Nephron progenitor cell (in vitro differentiated cells): ENCODE measurements at regions not wholly inside any gene's neighbourhood (a gene's known extent, or its start where the extent isn't known, plus 50 kb on each side); places are given as distances from the start of the nearest gene placed in this dataset.

Experiments used
- DNase-seq: peaks from one replicate; pipeline ENCODE4 v3.0.0; 2021
- H3K27ac Mint-ChIP-seq: 2 replicates; pipeline ENCODE4 v1.8.0; 2021; ENCODE audit warnings: mild to moderate bottlenecking, moderate library complexity, mixed read lengths
- H3K27me3 Mint-ChIP-seq: 2 replicates; pipeline ENCODE4 v1.8.0; 2021; ENCODE audit warnings: mild to moderate bottlenecking, low read depth, mixed read lengths; ENCODE audit not compliant: poor library complexity
- H3K36me3 Mint-ChIP-seq: 2 replicates; pipeline ENCODE4 v1.8.0; 2021; ENCODE audit warnings: low read depth, mixed read lengths
- H3K4me1 Mint-ChIP-seq: 2 replicates; pipeline ENCODE4 v1.8.0; 2021; ENCODE audit warnings: mixed read lengths
- H3K4me3 Mint-ChIP-seq: 2 replicates; pipeline ENCODE4 v1.8.0; 2021; ENCODE audit warnings: mild to moderate bottlenecking, moderate library complexity, mixed read lengths
- H3K9me3 Mint-ChIP-seq: 2 replicates; pipeline ENCODE4 v1.8.0; 2021; ENCODE audit warnings: mild to moderate bottlenecking, moderate library complexity, mixed read lengths
- TF ChIP-seq, protein P1 (sequence below): fragments of 200-600 bp; sonication (generic); IDR thresholded peaks from 2 replicates; pipeline ENCODE4 v1.5.0; 2021; ENCODE audit warnings: antibody characterized with exemption

DNA sequence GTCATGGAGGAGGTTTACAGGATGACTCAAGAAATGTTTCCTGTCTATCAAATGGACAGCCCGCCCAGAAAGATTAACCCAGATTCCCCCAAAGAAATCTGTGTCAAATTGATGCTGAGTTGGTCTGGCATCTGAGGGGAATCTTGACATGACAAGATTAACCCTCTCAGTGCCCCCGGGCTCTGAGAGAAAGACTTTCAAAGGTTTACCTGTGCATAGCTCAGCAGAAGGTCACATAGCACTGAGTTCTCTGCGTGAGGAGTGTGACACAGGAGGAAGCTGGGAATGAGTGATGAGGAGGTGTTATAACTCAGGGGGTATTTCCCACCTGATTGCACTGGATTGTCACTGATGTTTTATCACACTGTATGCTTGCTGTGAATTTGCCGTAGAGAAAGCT, 601.2 kb downstream of the DHX35 start:
- Mint-ChIP-seq H3K27me3 (no peaks in the 10 kb centered on the region), H3K9me3 (no peaks in the 10 kb centered on the region), H3K4me1 (peaks cover 9% of the 10 kb centered on the region), H3K4me3 (no peak overlapping the region), H3K36me3 (no peaks in the 10 kb centered on the region), H3K27ac (no peak overlapping the region)
- DNase-seq, result no peak
- TF ChIP-seq, protein P1, sequence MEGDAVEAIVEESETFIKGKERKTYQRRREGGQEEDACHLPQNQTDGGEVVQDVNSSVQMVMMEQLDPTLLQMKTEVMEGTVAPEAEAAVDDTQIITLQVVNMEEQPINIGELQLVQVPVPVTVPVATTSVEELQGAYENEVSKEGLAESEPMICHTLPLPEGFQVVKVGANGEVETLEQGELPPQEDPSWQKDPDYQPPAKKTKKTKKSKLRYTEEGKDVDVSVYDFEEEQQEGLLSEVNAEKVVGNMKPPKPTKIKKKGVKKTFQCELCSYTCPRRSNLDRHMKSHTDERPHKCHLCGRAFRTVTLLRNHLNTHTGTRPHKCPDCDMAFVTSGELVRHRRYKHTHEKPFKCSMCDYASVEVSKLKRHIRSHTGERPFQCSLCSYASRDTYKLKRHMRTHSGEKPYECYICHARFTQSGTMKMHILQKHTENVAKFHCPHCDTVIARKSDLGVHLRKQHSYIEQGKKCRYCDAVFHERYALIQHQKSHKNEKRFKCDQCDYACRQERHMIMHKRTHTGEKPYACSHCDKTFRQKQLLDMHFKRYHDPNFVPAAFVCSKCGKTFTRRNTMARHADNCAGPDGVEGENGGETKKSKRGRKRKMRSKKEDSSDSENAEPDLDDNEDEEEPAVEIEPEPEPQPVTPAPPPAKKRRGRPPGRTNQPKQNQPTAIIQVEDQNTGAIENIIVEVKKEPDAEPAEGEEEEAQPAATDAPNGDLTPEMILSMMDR, result no peak

DNA sequence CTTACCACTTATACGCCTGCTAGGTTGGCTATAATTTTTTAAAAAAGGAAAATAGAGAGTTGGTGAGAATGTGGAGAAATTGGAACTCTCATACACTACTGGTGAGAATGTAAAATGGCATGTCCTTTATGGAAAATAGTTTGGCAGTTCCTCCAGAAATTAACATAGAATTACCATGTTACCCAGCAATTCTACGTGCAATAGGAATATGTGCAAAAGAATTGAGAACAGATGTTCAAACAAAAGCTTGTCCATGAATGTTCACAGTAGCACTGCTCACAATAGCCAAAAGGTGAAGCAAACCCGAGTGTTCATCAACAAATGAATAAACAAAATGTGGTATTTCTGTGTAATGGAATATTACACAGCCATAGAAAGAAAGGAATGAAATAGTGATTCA, 592.2 kb downstream of the DHX35 start:
- peaks cover 9% of the 10 kb centered on the region for H3K27me3 Mint-ChIP-seq
- TF ChIP-seq, protein P1, result no peak
- peaks cover 17% of the 10 kb centered on the region for H3K4me1 Mint-ChIP-seq
- no peak overlapping the region for H3K4me3 Mint-ChIP-seq
- peaks cover 3% of the 10 kb centered on the region for H3K9me3 Mint-ChIP-seq
- no peak overlapping the region for H3K27ac Mint-ChIP-seq
- no peaks in the 10 kb centered on the region for H3K36me3 Mint-ChIP-seq
- DNase-seq, result no peak

DNA sequence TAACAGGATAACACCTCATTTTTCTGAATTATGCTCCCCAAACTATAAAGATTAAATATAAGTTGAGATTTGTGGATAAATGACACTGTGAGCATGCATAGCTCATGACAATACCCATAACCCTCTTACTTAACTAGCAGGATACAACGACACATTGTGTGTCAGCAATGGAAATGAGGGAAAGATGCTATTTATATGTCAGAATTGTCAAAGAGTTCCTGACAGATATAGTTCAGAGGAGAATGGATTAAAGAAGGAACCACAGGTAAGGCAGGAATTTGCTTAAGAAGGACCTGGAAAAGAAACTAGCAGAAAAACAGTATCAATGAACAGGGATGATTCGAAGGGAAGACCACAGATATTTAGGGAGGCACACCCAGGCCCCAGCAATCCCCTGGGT, 591.0 kb downstream of the DHX35 start:
- H3K4me1 Mint-ChIP-seq, result peaks cover 17% of the 10 kb centered on the region
- peaks cover 9% of the 10 kb centered on the region for H3K27me3 Mint-ChIP-seq
- H3K27ac Mint-ChIP-seq, result no peak overlapping the region
- H3K4me3 Mint-ChIP-seq, result no peak overlapping the region
- peaks cover 3% of the 10 kb centered on the region for H3K9me3 Mint-ChIP-seq
- no peak for DNase-seq
- TF ChIP-seq, protein P1, result no peak
- no peaks in the 10 kb centered on the region for H3K36me3 Mint-ChIP-seq

DNA sequence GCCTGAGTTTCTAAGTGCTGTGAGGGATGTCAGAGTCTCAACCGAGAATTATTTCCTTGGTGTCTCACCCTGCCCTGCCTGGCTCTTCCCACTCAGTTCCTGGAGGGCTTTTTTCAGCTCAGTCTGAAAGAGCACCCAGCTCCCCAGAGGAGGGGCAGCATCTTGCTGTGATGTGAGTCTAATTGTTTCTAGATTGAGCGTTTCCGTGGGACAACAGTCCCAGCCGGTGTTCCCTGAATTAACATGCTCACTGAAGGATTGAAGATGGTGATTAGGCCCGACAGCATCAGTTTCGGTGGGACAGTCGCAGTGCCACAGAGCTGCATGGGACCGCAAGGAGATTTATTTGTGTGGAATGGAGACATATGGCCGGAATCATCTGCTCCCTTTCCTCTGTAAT, 587.6 kb downstream of the DHX35 start:
- Mint-ChIP-seq H3K36me3 (no peaks in the 10 kb centered on the region), H3K9me3 (peaks cover 3% of the 10 kb centered on the region), H3K27me3 (peaks cover 4% of the 10 kb centered on the region), H3K4me1 (peaks cover 17% of the 10 kb centered on the region), H3K4me3 (no peak overlapping the region), H3K27ac (no peak overlapping the region)
- DNase-seq, result no peak
- TF ChIP-seq, protein P1, result no peak

DNA sequence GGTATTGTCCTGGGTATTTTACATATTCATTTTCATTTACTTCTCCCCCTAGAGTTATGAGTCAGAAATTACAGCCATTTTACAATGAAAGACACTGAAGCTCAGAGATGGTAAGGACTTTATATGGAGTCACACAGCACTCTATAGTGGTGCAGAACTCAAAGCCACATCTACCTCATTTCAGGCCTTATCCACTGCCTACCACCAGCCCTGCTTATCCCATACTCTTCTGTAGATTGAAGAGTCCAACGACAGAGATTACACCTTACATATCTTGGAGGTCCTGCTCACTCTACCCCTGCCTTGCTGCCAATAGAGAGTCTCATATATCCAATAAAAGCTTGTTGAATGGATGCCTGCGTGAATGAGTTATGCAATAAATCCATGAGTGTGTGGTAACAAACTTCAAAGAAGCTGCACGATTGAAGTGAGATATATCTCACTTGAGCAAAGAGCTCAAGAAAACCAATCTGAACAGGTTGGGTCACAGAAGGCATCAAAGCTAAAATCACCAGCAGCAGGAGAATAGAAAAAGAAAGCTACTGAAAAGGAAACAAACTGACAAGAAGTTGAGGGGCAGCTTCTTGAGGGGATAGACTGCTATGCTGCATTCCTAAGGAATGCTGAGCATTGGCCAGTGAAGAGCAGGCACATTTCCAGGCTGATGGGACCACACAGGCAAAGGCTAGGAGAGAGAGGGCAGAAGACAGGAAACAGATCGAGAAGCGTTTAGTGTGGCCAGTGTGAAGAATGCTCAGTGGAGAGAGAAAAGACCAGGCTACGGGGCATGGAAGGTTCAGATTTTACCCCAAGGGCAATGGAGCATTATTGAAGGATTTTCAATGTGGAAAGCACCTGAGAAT, 585.6 kb downstream of the DHX35 start:
- Mint-ChIP-seq H3K27me3 (peaks cover 3% of the 10 kb centered on the region), H3K36me3 (no peaks in the 10 kb centered on the region), H3K4me1 (peaks cover 16% of the 10 kb centered on the region), H3K4me3 (no peak overlapping the region), H3K9me3 (peaks cover 5% of the 10 kb centered on the region), H3K27ac (no peak overlapping the region)
- TF ChIP-seq, protein P1, result no peak
- no peak for DNase-seq
